Prostate gland (tissue), 2 donors: ENCODE measurements at regions not wholly inside any gene's neighbourhood (a gene's known extent, or its start where the extent isn't known, plus 50 kb on each side); places are given as distances from the start of the nearest gene placed in this dataset.

Experiments
- POLR2A ChIP-seq: fragments of 450-650 bp; IDR thresholded peaks from one replicate; pipeline ENCODE4 v1.6.1; 2016; ENCODE audit warnings: antibody characterized with exemption, mild to moderate bottlenecking
- POLR2AphosphoS5 ChIP-seq: sonication (generic); formaldehyde crosslinking; IDR thresholded peaks from one replicate; pipeline ENCODE4 v1.6.1; 2017; ENCODE audit warnings: antibody characterized with exemption
- TF ChIP-seq, protein P1 (sequence below), 4 experiments: fragments of 200-600 bp in 2 of 4; fragments of 450-650 bp in 2 of 4; sonication (generic) in 2 of 4; IDR thresholded peaks; 1 replicate in 3 of 4; 2 replicates in 1 of 4; pipeline ENCODE4 v1.5.1; 2016 to 2019; ENCODE audit warnings: antibody characterized with exemption in 4 of 4, mild to moderate bottlenecking in 2 of 4, moderate library complexity in 2 of 4

DNA sequence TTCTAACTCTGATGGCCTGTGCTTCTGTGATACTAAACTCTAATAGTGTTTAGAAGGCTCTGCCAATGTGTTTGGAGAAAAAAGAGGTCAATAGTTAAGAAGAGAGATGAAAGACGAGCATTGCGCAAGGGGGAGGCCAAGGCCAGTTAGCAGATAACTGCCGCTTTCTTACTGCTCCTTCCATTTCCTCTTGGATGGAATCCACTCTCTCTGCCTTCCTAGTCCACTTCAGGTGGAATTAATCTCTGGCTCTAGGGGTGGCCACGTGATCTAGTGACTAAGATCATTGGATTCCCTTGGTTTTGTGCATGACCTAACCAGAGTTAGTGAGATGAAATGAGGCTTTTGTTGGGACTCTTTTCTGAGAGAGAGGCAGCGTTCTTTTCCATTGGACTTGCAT is 148.3 kb downstream of the ACTL8 start:
- TF ChIP-seq, protein P1, sequence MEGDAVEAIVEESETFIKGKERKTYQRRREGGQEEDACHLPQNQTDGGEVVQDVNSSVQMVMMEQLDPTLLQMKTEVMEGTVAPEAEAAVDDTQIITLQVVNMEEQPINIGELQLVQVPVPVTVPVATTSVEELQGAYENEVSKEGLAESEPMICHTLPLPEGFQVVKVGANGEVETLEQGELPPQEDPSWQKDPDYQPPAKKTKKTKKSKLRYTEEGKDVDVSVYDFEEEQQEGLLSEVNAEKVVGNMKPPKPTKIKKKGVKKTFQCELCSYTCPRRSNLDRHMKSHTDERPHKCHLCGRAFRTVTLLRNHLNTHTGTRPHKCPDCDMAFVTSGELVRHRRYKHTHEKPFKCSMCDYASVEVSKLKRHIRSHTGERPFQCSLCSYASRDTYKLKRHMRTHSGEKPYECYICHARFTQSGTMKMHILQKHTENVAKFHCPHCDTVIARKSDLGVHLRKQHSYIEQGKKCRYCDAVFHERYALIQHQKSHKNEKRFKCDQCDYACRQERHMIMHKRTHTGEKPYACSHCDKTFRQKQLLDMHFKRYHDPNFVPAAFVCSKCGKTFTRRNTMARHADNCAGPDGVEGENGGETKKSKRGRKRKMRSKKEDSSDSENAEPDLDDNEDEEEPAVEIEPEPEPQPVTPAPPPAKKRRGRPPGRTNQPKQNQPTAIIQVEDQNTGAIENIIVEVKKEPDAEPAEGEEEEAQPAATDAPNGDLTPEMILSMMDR (IDR thresholded peaks at IDR 0.05) = no peak
- TF ChIP-seq POLR2A (no peak), POLR2AphosphoS5 (no peak)
